Stomach (tissue), 8 donors: ENCODE measurements at regions not wholly inside any gene's neighbourhood (a gene's known extent, or its start where the extent isn't known, plus 50 kb on each side); places are given as distances from the start of the nearest gene placed in this dataset.

Experiments
- DNase-seq, 2 donors: peaks; one replicate each; pipeline versions ENCODE4 v3.0.0 to v3.0.0-alpha.2; 2013 to 2019
- H3K27ac ChIP-seq, 5 donors: fragments of 200-600 bp in 4 of 5; sonication (generic) in 4 of 5; one replicate each; pipeline ENCODE4 v1.5.1; 2013 to 2019; ENCODE audit warnings: mild to moderate bottlenecking in 1 of 5, moderate library complexity in 1 of 5
- H3K27me3 ChIP-seq, 3 donors: fragments of 200-600 bp; sonication (generic); one replicate each; pipeline ENCODE4 v1.5.1; 2017 to 2019; ENCODE audit warnings: mixed run types in 1 of 3
- H3K36me3 ChIP-seq, 4 donors: fragments of 200-600 bp; sonication (generic); 1 replicate in 3 of 4; 2 replicates in 1 of 4; pipeline ENCODE4 v1.5.1; 2016 to 2019
- H3K4me1 ChIP-seq, 4 donors: fragments of 200-600 bp; sonication (generic); one replicate each; pipeline ENCODE4 v1.5.1; 2016 to 2019
- H3K4me3 ChIP-seq, 4 donors: fragments of 200-600 bp; sonication (generic) in 3 of 4; one replicate each; pipeline ENCODE4 v1.5.1; 2016 to 2019; ENCODE audit warnings: mild to moderate bottlenecking in 1 of 4
- H3K9me3 ChIP-seq, 4 donors: fragments of 200-600 bp; sonication (generic); one replicate each; pipeline ENCODE4 v1.5.1; 2016 to 2019
- CTCF ChIP-seq, 7 experiments: fragments of 450-650 bp in 4 of 7; fragments of 200-600 bp in 3 of 7; sonication (generic) in 3 of 7; IDR thresholded peaks; one replicate each; pipeline ENCODE4 v1.5.1; 2016 to 2019; ENCODE audit warnings: antibody characterized with exemption in 7 of 7, control low read depth in 2 of 7, mild to moderate bottlenecking in 1 of 7
- EP300 ChIP-seq: sonication (generic); formaldehyde crosslinking; IDR thresholded peaks from one replicate; pipeline ENCODE4 v1.6.1; 2017; ENCODE audit warnings: antibody characterized with exemption
- POLR2A ChIP-seq, 4 donors: fragments of 450-650 bp; IDR thresholded peaks; one replicate each; pipeline ENCODE4 v1.6.1; 2016; ENCODE audit warnings: antibody characterized with exemption in 4 of 4, control low read depth in 2 of 4, mild to moderate bottlenecking in 1 of 4, moderate library complexity in 1 of 4
- POLR2AphosphoS5 ChIP-seq, 3 donors: sonication (generic); formaldehyde crosslinking; IDR thresholded peaks; one replicate each; pipeline ENCODE4 v1.6.1; 2016; ENCODE audit warnings: antibody characterized with exemption in 3 of 3
- WGBS, 5 donors: extraction: QIAGEN DNeasy Blood & Tissue Kit in 3 of 5; methylation state at CpG; one replicate each; pipeline versions ENCODE4 v1.1.5 to v1.1.7; 2013 to 2018; 5-methylcytosine and 5-hydroxymethylcytosine counted together
- intact Hi-C: fragments of 100-400 bp; cut with DNase I; formaldehyde crosslinking; loops from one replicate; pipeline ENCODE4 v1.15.1; 2023; ENCODE audit warnings: low total_unique reads
- donor health status: healthy with polysubstance abuse.
- donor health status: Bipolar disorder and iron deficiency.
- donor health status: healthy.

GRCh38 chr18:22485808-22486244 lies 68.1 kb upstream of the CTAGE1 start:
- intact Hi-C loops: no loop called here
- H3K27ac ChIP-seq: no peak overlapping the region
- no peaks in the 10 kb centered on the region for H3K9me3 ChIP-seq
- no peaks in the 10 kb centered on the region for H3K27me3 ChIP-seq
- WGBS, 5 donors: 48 to 79% (median 73%) methylated on average over 6 of the region's 6 CpGs
- DNase-seq: no peak
- H3K4me1 ChIP-seq: peaks cover 0 to 17% (median 7%) of the 10 kb centered on the region in 4 donors
- TF ChIP-seq EP300: no peak
- TF ChIP-seq POLR2A (IDR thresholded peaks at IDR 0.05): no peak
- TF ChIP-seq CTCF (IDR thresholded peaks at IDR 0.05): no peak
- no peak for TF ChIP-seq POLR2AphosphoS5 (IDR thresholded peaks at IDR 0.05)
- H3K36me3 ChIP-seq: no peaks in the 10 kb centered on the region
- H3K4me3 ChIP-seq: no peak overlapping the region

- TF ChIP-seq POLR2A (IDR thresholded peaks at IDR 0.05) (no peak), POLR2AphosphoS5 (IDR thresholded peaks at IDR 0.05) (no peak), EP300 (no peak), CTCF (IDR thresholded peaks at IDR 0.05) (no peak)
- Histone ChIP-seq H3K4me3 (no peak overlapping the region), H3K9me3 (no peaks in the 10 kb centered on the region), H3K4me1 (peaks cover 0 to 17% (median 7%) of the 10 kb centered on the region in 4 donors), H3K27me3 (no peaks in the 10 kb centered on the region), H3K36me3 (no peaks in the 10 kb centered on the region), H3K27ac (no peak overlapping the region)
- 39 to 53% (median 50%) methylated on average over 1 of the region's 1 CpG for WGBS, 5 donors
- DNase-seq: no peak
- intact Hi-C loops: no loop called here
These were observed 69.0 kb upstream of the CTAGE1 start for GRCh38 chr18:22486667-22487066.

GRCh38 chr18:22488554-22488953 lies 70.8 kb upstream of the CTAGE1 start:
- intact Hi-C loops: no loop called here
- H3K36me3 ChIP-seq: no peaks in the 10 kb centered on the region
- no peak overlapping the region for H3K4me3 ChIP-seq
- no peak for DNase-seq
- peak in 2 of 3 donors; percentile 15 to 22 for TF ChIP-seq POLR2AphosphoS5 (IDR thresholded peaks at IDR 0.05)
- TF ChIP-seq CTCF (IDR thresholded peaks at IDR 0.05): no peak
- H3K9me3 ChIP-seq: no peaks in the 10 kb centered on the region
- peaks cover 0 to 17% (median 7%) of the 10 kb centered on the region in 4 donors for H3K4me1 ChIP-seq
- H3K27ac ChIP-seq: peak overlapping the region in 1 of 5 donors; percentile 49
- 67 to 80% (median 76%) methylated on average over 5 of the region's 5 CpGs for WGBS, 5 donors
- no peaks in the 10 kb centered on the region for H3K27me3 ChIP-seq

- Histone ChIP-seq H3K27ac (peak overlapping the region in 1 of 5 donors; percentile 49), H3K4me1 (peaks cover 0 to 17% (median 7%) of the 10 kb centered on the region in 4 donors), H3K4me3 (no peak overlapping the region), H3K27me3 (no peaks in the 10 kb centered on the region), H3K9me3 (no peaks in the 10 kb centered on the region), H3K36me3 (no peaks in the 10 kb centered on the region)
- TF ChIP-seq POLR2A (IDR thresholded peaks at IDR 0.05): no peak
- peak in 1 of 3 donors; percentile 37 for TF ChIP-seq POLR2AphosphoS5 (IDR thresholded peaks at IDR 0.05)
- 9 to 38% (median 25%) methylated on average over 1 of the region's 1 CpG for WGBS, 5 donors
- DNase-seq: peak in 1 of 2 donors; percentile 64
- intact Hi-C loops: no loop called here
These were observed 72.0 kb upstream of the CTAGE1 start for GRCh38 chr18:22489704-22490103.

- intact Hi-C loops: no loop called here
- TF ChIP-seq CTCF (IDR thresholded peaks at IDR 0.05) (no peak), POLR2AphosphoS5 (IDR thresholded peaks at IDR 0.05) (no peak), POLR2A (IDR thresholded peaks at IDR 0.05) (no peak), EP300 (no peak)
- 52 to 77% (median 70%) methylated on average over 4 of the region's 4 CpGs for WGBS, 5 donors
- Histone ChIP-seq H3K27me3 (no peaks in the 10 kb centered on the region), H3K9me3 (no peaks in the 10 kb centered on the region), H3K36me3 (no peaks in the 10 kb centered on the region), H3K27ac (no peak overlapping the region), H3K4me1 (peaks cover 0 to 17% (median 7%) of the 10 kb centered on the region in 4 donors), H3K4me3 (no peak overlapping the region)
- DNase-seq: peak in 1 of 2 donors; percentile 34
These were observed 72.7 kb upstream of the CTAGE1 start for GRCh38 chr18:22490429-22490846.
